DND-41 (cell line): ENCODE measurements at regions not wholly inside any gene's neighbourhood (a gene's known extent, or its start where the extent isn't known, plus 50 kb on each side); places are given as distances from the start of the nearest gene placed in this dataset.

Source experiments
- ATAC-seq: fragments of 200-7000 bp; cut with Tn5 transposase; 3 replicates; pipeline ENCODE4 v1.9.1; 2021; ENCODE audit warnings: low read depth; ENCODE audit not compliant: insufficient read depth
- DNase-seq: peaks from one replicate; pipeline ENCODE4 v3.0.0-alpha.2; 2020
- H2AFZ ChIP-seq: 2 replicates; pipeline ENCODE4 v1.6.0; 2012; ENCODE audit warnings: low read depth, low read length
- H3K27ac ChIP-seq: 2 replicates; pipeline ENCODE4 v1.5.1; 2012; ENCODE audit warnings: low read length, inconsistent platforms
- H3K27me3 ChIP-seq: fragments of 200-600 bp; sonication (generic); 2 replicates; pipeline ENCODE4 v1.6.0; 2012; ENCODE audit warnings: low read length, mild to moderate bottlenecking, inconsistent platforms; ENCODE audit not compliant: insufficient read depth, poor library complexity
- H3K36me3 ChIP-seq: 2 replicates; pipeline ENCODE4 v1.5.1; 2012; ENCODE audit warnings: low read length, inconsistent platforms; ENCODE audit not compliant: insufficient read depth
- H3K4me1 ChIP-seq: 2 replicates; pipeline ENCODE4 v1.5.1; 2012; ENCODE audit warnings: mild to moderate bottlenecking, low read length; ENCODE audit not compliant: insufficient read depth
- H3K4me2 ChIP-seq: 2 replicates; pipeline ENCODE4 v1.6.0; 2012; ENCODE audit warnings: mild to moderate bottlenecking, moderate library complexity, low read length, inconsistent platforms; ENCODE audit not compliant: insufficient read depth
- H3K4me3 ChIP-seq, 2 experiments: fragments of 200-600 bp in 1 of 2; shearing (Covaris generic) in 1 of 2; 2 replicates each; pipeline ENCODE4 v1.5.1; 2012 to 2016; ENCODE audit warnings: inconsistent platforms in 2 of 2, low read length in 2 of 2, mild to moderate bottlenecking in 2 of 2, low read depth in 1 of 2, moderate library complexity in 1 of 2
- H3K79me2 ChIP-seq: 2 replicates; pipeline ENCODE4 v1.6.0; 2012; ENCODE audit warnings: low read length, inconsistent platforms; ENCODE audit not compliant: insufficient read depth
- H3K9ac ChIP-seq: 2 replicates; pipeline ENCODE4 v1.6.0; 2012; ENCODE audit warnings: low read depth, mild to moderate bottlenecking, inconsistent platforms, low read length, moderate library complexity
- H3K9me3 ChIP-seq: 2 replicates; pipeline ENCODE4 v1.5.1; 2012; ENCODE audit warnings: low read length, moderate library complexity, mild to moderate bottlenecking, inconsistent platforms; ENCODE audit not compliant: insufficient read depth, severe bottlenecking
- H4K20me1 ChIP-seq: 2 replicates; pipeline ENCODE4 v1.6.0; 2012; ENCODE audit warnings: low read length; ENCODE audit not compliant: insufficient read depth
- CTCF ChIP-seq: IDR thresholded peaks from 2 replicates; pipeline ENCODE4 v1.5.1; 2012; ENCODE audit warnings: borderline replicate concordance, low read length, moderate library complexity, mild to moderate bottlenecking; ENCODE audit not compliant: poor library complexity, severe bottlenecking; ENCODE audit errors: extremely low read depth
- EZH2 ChIP-seq: IDR thresholded peaks from 3 replicates; pipeline ENCODE4 v1.6.1; 2012; ENCODE audit warnings: borderline replicate concordance, low read depth, mild to moderate bottlenecking, moderate library complexity, low read length, inconsistent platforms; ENCODE audit not compliant: severe bottlenecking

- H3K4me3 ChIP-seq = no peak overlapping the region
- ATAC-seq = no peak
Measured at GRCh38 chr13:26494571-26495195, 62.8 kb upstream of the WASF3 start.

GRCh38 chr13:26495750-26496149 is 61.7 kb upstream of the WASF3 start:
- Histone ChIP-seq H3K4me2 (no peak overlapping the region), H3K79me2 (no peaks in the 10 kb centered on the region), H3K4me1 (no peaks in the 10 kb centered on the region), H3K27me3 (peaks cover 13% of the 10 kb centered on the region), H3K27ac (no peak overlapping the region), H2AFZ (no peak overlapping the region), H3K9me3 (no peaks in the 10 kb centered on the region), H3K9ac (no peak overlapping the region), H3K36me3 (no peaks in the 10 kb centered on the region), H3K4me3 (no peak overlapping the region), H4K20me1 (no peaks in the 10 kb centered on the region)
- TF ChIP-seq CTCF = no peak
- TF ChIP-seq EZH2 = no peak
- ATAC-seq (no peak), DNase-seq (no peak)

More at GRCh38 chr13:26494571-26495195, 62.8 kb upstream of the WASF3 start:
- H4K20me1 ChIP-seq = no peaks in the 10 kb centered on the region
- no peaks in the 10 kb centered on the region for H3K36me3 ChIP-seq
- no peak for TF ChIP-seq CTCF
- no peak for TF ChIP-seq EZH2
- no peak overlapping the region for H3K4me2 ChIP-seq
- H3K9ac ChIP-seq = no peak overlapping the region
- H3K27ac ChIP-seq = no peak overlapping the region
- no peaks in the 10 kb centered on the region for H3K9me3 ChIP-seq
- H3K79me2 ChIP-seq = no peaks in the 10 kb centered on the region
- no peak overlapping the region for H2AFZ ChIP-seq
- DNase-seq = no peak
- H3K4me1 ChIP-seq = no peaks in the 10 kb centered on the region
- H3K27me3 ChIP-seq = peaks cover 13% of the 10 kb centered on the region

GRCh38 chr13:26497968-26498511 is 59.4 kb upstream of the WASF3 start:
- no peak for TF ChIP-seq EZH2
- 0 out of 2 replicates have a peak, but pooled peaks cover 3% of the 10 kb centered on the region for H3K4me1 ChIP-seq
- no peak for DNase-seq
- H3K9ac ChIP-seq = no peak overlapping the region
- no peaks in the 10 kb centered on the region for H3K79me2 ChIP-seq
- no peaks in the 10 kb centered on the region for H4K20me1 ChIP-seq
- H3K4me2 ChIP-seq = no peak overlapping the region
- no peak overlapping the region for H3K27ac ChIP-seq
- H3K9me3 ChIP-seq = no peaks in the 10 kb centered on the region
- no peaks in the 10 kb centered on the region for H3K36me3 ChIP-seq
- H3K4me3 ChIP-seq = no peak overlapping the region
- H2AFZ ChIP-seq = no peak overlapping the region
- peaks cover 9% of the 10 kb centered on the region for H3K27me3 ChIP-seq
- ATAC-seq = no peak
